ENCODE measurements at regions not wholly inside any gene's neighbourhood (a gene's known extent, or its start where the extent isn't known, plus 50 kb on each side); places are given as distances from the start of the nearest gene placed in this dataset.

GRCh38 chr9:75461183-75461582, 372.9 kb downstream of the OSTF1 start:
- H3K9ac ChIP-seq (ENCODE audit: extremely low read depth, insufficient read length, low read length) = no peak overlapping the region
- no peaks in the 10 kb centered on the region for H4K20me1 ChIP-seq (ENCODE audit: control insufficient read depth, insufficient read depth, insufficient read length)
- no peak overlapping the region for H3T11ph ChIP-seq (ENCODE audit: low read length)
- no peak overlapping the region for H4K5ac ChIP-seq (ENCODE audit: insufficient read length, low read depth, low read length)
- Mint-ChIP-seq H3K9me3 (no peaks in the 10 kb centered on the region; a peak in 1 of 5 replicates), H3K4me1 (peaks cover 44 to 48% of the 10 kb centered on the region in 2 experiments), H3K27ac (peak overlapping the region in 1 of 3 experiments; percentile 49; a peak in 1 of 7 replicates), H3K27me3 (ENCODE audit: low read depth) (peaks cover 1% of the 10 kb centered on the region; the same call in 1 of the 2 replicates), H3K36me3 (ENCODE audit: insufficient read depth in 1 of 3, low read depth in 3 of 3) (peaks cover 0 to 3% (median 0%) of the 10 kb centered on the region in 3 experiments; a peak in 1 of 7 replicates), H3K4me3 (no peak overlapping the region)
- H2BK5ac ChIP-seq (ENCODE audit: insufficient read length, low read length) = no peak overlapping the region
- H4K91ac ChIP-seq (ENCODE audit: insufficient read length, low read depth, low read length) = no peak overlapping the region
- H3K27ac ChIP-seq (ENCODE audit: insufficient read length, low read depth, low read length) = no peak overlapping the region
- H3K56ac ChIP-seq (ENCODE audit: insufficient read length, low read depth, low read length) = no peak overlapping the region
- DNase-seq = no peak
- no peaks in the 10 kb centered on the region for H3K79me2 ChIP-seq (ENCODE audit: insufficient read depth, low read length)
- no peaks in the 10 kb centered on the region for H3K23me2 ChIP-seq (ENCODE audit: insufficient read length, low read depth, low read length, poor library complexity, severe bottlenecking)
- no peak overlapping the region for H3K4ac ChIP-seq (ENCODE audit: low read depth, low read length)
- no peak overlapping the region for H2BK20ac ChIP-seq (ENCODE audit: low read depth, low read length, poor library complexity, severe bottlenecking)
- H3K4me2 ChIP-seq (ENCODE audit: insufficient read depth, insufficient read length, low read length) = no peak overlapping the region
- no peak overlapping the region for H2AFZ ChIP-seq (ENCODE audit: low read length)
- no peak overlapping the region for H3K18ac ChIP-seq (ENCODE audit: insufficient read length, low read depth, low read length)
- H2BK12ac ChIP-seq (ENCODE audit: insufficient read length, low read depth, low read length) = no peak overlapping the region
- no peak overlapping the region for H2AK5ac ChIP-seq (ENCODE audit: insufficient read length, low read length)
- no peak overlapping the region for H2BK15ac ChIP-seq (ENCODE audit: low read depth, low read length)
- H4K8ac ChIP-seq (replicated peaks; ENCODE audit: insufficient read length, low read depth, low read length) = no peak overlapping the region
- H3K4me1 ChIP-seq (ENCODE audit: insufficient read depth, low read length) = no peaks in the 10 kb centered on the region
- TF ChIP-seq, protein P1, sequence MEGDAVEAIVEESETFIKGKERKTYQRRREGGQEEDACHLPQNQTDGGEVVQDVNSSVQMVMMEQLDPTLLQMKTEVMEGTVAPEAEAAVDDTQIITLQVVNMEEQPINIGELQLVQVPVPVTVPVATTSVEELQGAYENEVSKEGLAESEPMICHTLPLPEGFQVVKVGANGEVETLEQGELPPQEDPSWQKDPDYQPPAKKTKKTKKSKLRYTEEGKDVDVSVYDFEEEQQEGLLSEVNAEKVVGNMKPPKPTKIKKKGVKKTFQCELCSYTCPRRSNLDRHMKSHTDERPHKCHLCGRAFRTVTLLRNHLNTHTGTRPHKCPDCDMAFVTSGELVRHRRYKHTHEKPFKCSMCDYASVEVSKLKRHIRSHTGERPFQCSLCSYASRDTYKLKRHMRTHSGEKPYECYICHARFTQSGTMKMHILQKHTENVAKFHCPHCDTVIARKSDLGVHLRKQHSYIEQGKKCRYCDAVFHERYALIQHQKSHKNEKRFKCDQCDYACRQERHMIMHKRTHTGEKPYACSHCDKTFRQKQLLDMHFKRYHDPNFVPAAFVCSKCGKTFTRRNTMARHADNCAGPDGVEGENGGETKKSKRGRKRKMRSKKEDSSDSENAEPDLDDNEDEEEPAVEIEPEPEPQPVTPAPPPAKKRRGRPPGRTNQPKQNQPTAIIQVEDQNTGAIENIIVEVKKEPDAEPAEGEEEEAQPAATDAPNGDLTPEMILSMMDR (conservative IDR thresholded peaks at IDR 0.05) = no peak
- H3K9me3 ChIP-seq (ENCODE audit: control insufficient read depth, low read depth, low read length) = no peaks in the 10 kb centered on the region
- no peaks in the 10 kb centered on the region for H3K27me3 ChIP-seq (ENCODE audit: insufficient read depth, low read length)
- no peaks in the 10 kb centered on the region for H3K79me1 ChIP-seq (ENCODE audit: insufficient read depth, low read depth, low read length, poor library complexity, severe bottlenecking)
- no peak overlapping the region for H2BK120ac ChIP-seq (ENCODE audit: low read depth, low read length, poor library complexity, severe bottlenecking)
- no peak overlapping the region for H3K23ac ChIP-seq (ENCODE audit: insufficient read length, low read depth, low read length)
- H3K14ac ChIP-seq (ENCODE audit: insufficient read depth, low read length) = no peak overlapping the region

Data from H9 (cell line).